ENCODE measurements at regions not wholly inside any gene's neighbourhood (a gene's known extent, or its start where the extent isn't known, plus 50 kb on each side); places are given as distances from the start of the nearest gene placed in this dataset.

GRCh38 chr16:9441012-9441411, 349.6 kb downstream of the HAPSTR1 start (continued):
- no peak for TF ChIP-seq USF1 (CRISPR knock-in tag; IDR thresholded peaks at IDR 0.05)
- TF ChIP-seq ZKSCAN3 (CRISPR knock-in tag; IDR thresholded peaks at IDR 0.05), result no peak

- Histone ChIP-seq H3K27ac (ENCODE audit: extremely low read depth, low read depth, low read length) (no peak overlapping the region), H3K4me2 (ENCODE audit: insufficient read depth, low read length) (no peak overlapping the region), H3K36me3 (ENCODE audit: control insufficient read depth, insufficient read depth, low read length) (no peaks in the 10 kb centered on the region), H2AFZ (ENCODE audit: low read depth, low read length) (no peak overlapping the region), H3K4me1 (replicated peaks in 1 of 2; ENCODE audit: control insufficient read depth in 2 of 2, insufficient read depth in 2 of 2, low read length in 2 of 2) (no peaks in the 10 kb centered on the region), H3K4me3 (no peak overlapping the region), H3K9me3 (replicated peaks; ENCODE audit: control insufficient read depth, insufficient read depth, low read depth, low read length) (no peaks in the 10 kb centered on the region), H4K20me1 (replicated peaks; ENCODE audit: control insufficient read depth, insufficient read depth, low read length) (no peaks in the 10 kb centered on the region), H3K9ac (ENCODE audit: insufficient read depth in 1 of 2, low read depth in 2 of 2, low read length in 2 of 2) (no peak overlapping the region), H3K9me1 (ENCODE audit: control insufficient read depth, insufficient read depth, low read length) (no peaks in the 10 kb centered on the region), H3K79me2 (ENCODE audit: control insufficient read depth, insufficient read depth, low read length) (no peaks in the 10 kb centered on the region), H3K27me3 (ENCODE audit: control insufficient read depth in 2 of 2, insufficient read depth in 2 of 2, low read length in 2 of 2) (peaks cover 0 to 4% of the 10 kb centered on the region in 2 experiments; a peak in 2 of 5 replicates)
- POLR2A ChIA-PET, result no interaction called here
- CTCF ChIA-PET (ENCODE audit: low intra/inter-chr PET ratio), result no interaction called here
- FAIRE-seq (no peak), DNase-seq (ENCODE audit: extremely low read depth in 1 of 4, low spot score in 3 of 4) (no peak), ATAC-seq (no peak)
- 0% methylated on average over 3 of the region's 3 CpGs for WGBS (ENCODE audit: insufficient coverage, low coverage, missing lambda C conversion rate)
- no TSS peak for BruUV-seq (replicated peaks)
- in situ Hi-C loops (cut with MboI), result no loop called here
- intact Hi-C loops (cut with micrococcal nuclease), result no loop called here
- TF ChIP-seq TAL1 (IDR thresholded peaks at IDR 0.05) (no peak), ARID3A (IDR thresholded peaks at IDR 0.05; ENCODE audit: borderline replicate concordance, low read depth, low read length) (no peak), KDM1A (IDR thresholded peaks at IDR 0.05) (no peak), ATF1 (CRISPR knock-in tag; IDR thresholded peaks at IDR 0.05) (no peak), ATF1 (tag; IDR thresholded peaks at IDR 0.05) (no peak), ZZZ3 (IDR thresholded peaks at IDR 0.05) (no peak), ZNF121 (CRISPR knock-in tag; conservative IDR thresholded peaks at IDR 0.05) (no peak), ZNF274 (IDR thresholded peaks at IDR 0.05; ENCODE audit: borderline replicate concordance, low read depth, low read length) (no peak), CHD1 (IDR thresholded peaks at IDR 0.05; ENCODE audit: low read length) (no peak), TBP (optimal IDR thresholded peaks at IDR 0.05; ENCODE audit: low read depth, low read length) (no peak), NFE2L1 (tag; IDR thresholded peaks at IDR 0.05; ENCODE audit: borderline replicate concordance, low read depth) (no peak), ZFP36 (IDR thresholded peaks at IDR 0.05; ENCODE audit: low read depth, low read length, partially characterized antibody) (no peak), NBN (IDR thresholded peaks at IDR 0.05; ENCODE audit: low read depth) (no peak), ZNF12 (CRISPR knock-in tag; IDR thresholded peaks at IDR 0.05) (no peak), E2F6 (IDR thresholded peaks at IDR 0.05; ENCODE audit: borderline replicate concordance in 1 of 2, extremely low read depth in 1 of 2, insufficient read depth in 1 of 2, insufficient read length in 1 of 2, low read depth in 1 of 2, low read length in 1 of 2, poor library complexity in 1 of 2, severe bottlenecking in 1 of 2) (no peak), SLC30A9 (CRISPR knock-in tag; IDR thresholded peaks at IDR 0.05) (no peak), XRCC4 (IDR thresholded peaks at IDR 0.05; ENCODE audit: extremely low read depth, insufficient read depth, insufficient read length) (no peak), SPI1 (IDR thresholded peaks at IDR 0.05; ENCODE audit: borderline replicate concordance, low read depth, low read length) (no peak), SUPT5H (IDR thresholded peaks at IDR 0.05) (no peak)
Observed at GRCh38 chr16:9443864-9444263, 352.4 kb downstream of the HAPSTR1 start.
